Osteoblast (primary cell): ENCODE measurements at regions not wholly inside any gene's neighbourhood (a gene's known extent, or its start where the extent isn't known, plus 50 kb on each side); places are given as distances from the start of the nearest gene placed in this dataset.
A peak's percentile ranks its signal among the peaks of the same experiment; 100 is the strongest.

ENCODE experiments used
- DNase-seq: peaks from one replicate; pipeline ENCODE4 v3.0.0; 2011; ENCODE audit warnings: low spot score, mixed read lengths; ENCODE audit not compliant: insufficient read length; ENCODE audit errors: missing footprints
- H2AFZ ChIP-seq: 2 replicates; pipeline ENCODE4 v1.6.0; 2011; ENCODE audit warnings: mild to moderate bottlenecking, low read length
- H3K27ac ChIP-seq: 2 replicates; pipeline ENCODE4 v1.5.1; 2011; ENCODE audit warnings: mild to moderate bottlenecking, low read depth, low read length, moderate library complexity
- H3K27me3 ChIP-seq: 2 replicates; pipeline ENCODE4 v1.6.0; 2012; ENCODE audit warnings: mild to moderate bottlenecking, control low read depth, inconsistent platforms, low read length, moderate library complexity; ENCODE audit not compliant: insufficient read depth
- H3K36me3 ChIP-seq: 2 replicates; pipeline ENCODE4 v1.5.1; 2011; ENCODE audit warnings: mild to moderate bottlenecking, low read length, control low read depth, moderate library complexity; ENCODE audit not compliant: insufficient read depth
- H3K4me1 ChIP-seq: 2 replicates; pipeline ENCODE4 v1.5.1; 2011; ENCODE audit warnings: mild to moderate bottlenecking, low read length, control low read depth, moderate library complexity; ENCODE audit not compliant: insufficient read depth
- H3K4me2 ChIP-seq: 2 replicates; pipeline ENCODE4 v1.6.0; 2011; ENCODE audit warnings: mild to moderate bottlenecking, low read length; ENCODE audit not compliant: insufficient read depth
- H3K4me3 ChIP-seq: fragments of 200-600 bp; sonication (generic); 3 replicates; pipeline ENCODE4 v1.5.1; 2012; ENCODE audit warnings: mild to moderate bottlenecking, low read length, inconsistent platforms; ENCODE audit not compliant: insufficient read depth
- H3K79me2 ChIP-seq: 2 replicates; pipeline ENCODE4 v1.6.0; 2012; ENCODE audit warnings: mild to moderate bottlenecking, low read length, control low read depth, inconsistent platforms; ENCODE audit not compliant: insufficient read depth
- H3K9me3 ChIP-seq: 2 replicates; pipeline ENCODE4 v1.5.1; 2011; ENCODE audit warnings: low read depth, low read length, control low read depth
- H4K20me1 ChIP-seq: 2 replicates; pipeline ENCODE4 v1.6.0; 2012; ENCODE audit warnings: mild to moderate bottlenecking, low read length, control low read depth; ENCODE audit not compliant: insufficient read depth
- TF ChIP-seq, protein P1 (sequence below): IDR thresholded peaks from 2 replicates; pipeline ENCODE4 v1.5.1; 2011; ENCODE audit warnings: mild to moderate bottlenecking, low read depth, low read length, moderate library complexity; ENCODE audit errors: extremely low read depth

DNA sequence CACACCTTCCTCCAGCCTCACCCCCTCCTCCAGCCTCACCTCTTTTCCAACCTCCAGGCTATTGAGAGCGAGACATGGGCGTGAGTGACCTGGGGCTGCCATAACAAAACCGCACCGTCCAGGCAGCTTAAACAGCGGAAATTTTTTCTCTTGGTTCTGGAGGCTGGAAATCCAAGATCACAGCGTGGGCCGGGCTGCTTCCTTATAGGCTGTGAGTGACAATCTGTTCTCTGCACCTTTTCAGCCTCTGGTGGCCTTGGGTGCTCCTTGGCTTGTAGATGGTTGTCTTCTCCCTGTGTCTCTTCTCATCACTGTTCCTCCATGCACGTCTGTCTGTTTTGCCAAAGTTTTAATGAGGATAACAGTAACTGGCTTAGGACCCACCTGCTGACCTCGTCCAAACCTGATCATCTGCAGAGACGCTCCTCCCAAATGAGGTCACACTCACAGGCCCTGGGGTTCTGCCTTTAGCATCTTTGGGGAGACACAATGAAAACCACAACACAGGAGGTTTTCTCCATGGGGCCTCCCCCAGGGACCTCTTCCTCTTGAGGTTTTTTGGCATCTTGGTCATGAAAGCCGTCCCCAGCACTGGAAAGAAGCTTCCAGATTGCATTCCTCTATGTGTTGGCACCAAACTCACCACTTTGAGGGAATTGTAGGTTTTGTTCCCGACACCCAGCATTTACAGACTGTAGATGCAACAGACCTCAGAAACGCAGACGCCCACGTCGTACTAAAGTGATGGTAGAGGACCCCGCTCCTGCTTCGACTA lies 878.1 kb downstream of the BRD1 start:
- Histone ChIP-seq H3K27me3 (no peaks in the 10 kb centered on the region), H2AFZ (no peak overlapping the region), H3K36me3 (no peaks in the 10 kb centered on the region), H4K20me1 (no peaks in the 10 kb centered on the region), H3K79me2 (no peaks in the 10 kb centered on the region), H3K27ac (no peak overlapping the region), H3K4me2 (no peak overlapping the region), H3K4me3 (no peak overlapping the region), H3K9me3 (no peaks in the 10 kb centered on the region), H3K4me1 (no peaks in the 10 kb centered on the region)
- DNase-seq = peak; percentile 59
- TF ChIP-seq, protein P1, sequence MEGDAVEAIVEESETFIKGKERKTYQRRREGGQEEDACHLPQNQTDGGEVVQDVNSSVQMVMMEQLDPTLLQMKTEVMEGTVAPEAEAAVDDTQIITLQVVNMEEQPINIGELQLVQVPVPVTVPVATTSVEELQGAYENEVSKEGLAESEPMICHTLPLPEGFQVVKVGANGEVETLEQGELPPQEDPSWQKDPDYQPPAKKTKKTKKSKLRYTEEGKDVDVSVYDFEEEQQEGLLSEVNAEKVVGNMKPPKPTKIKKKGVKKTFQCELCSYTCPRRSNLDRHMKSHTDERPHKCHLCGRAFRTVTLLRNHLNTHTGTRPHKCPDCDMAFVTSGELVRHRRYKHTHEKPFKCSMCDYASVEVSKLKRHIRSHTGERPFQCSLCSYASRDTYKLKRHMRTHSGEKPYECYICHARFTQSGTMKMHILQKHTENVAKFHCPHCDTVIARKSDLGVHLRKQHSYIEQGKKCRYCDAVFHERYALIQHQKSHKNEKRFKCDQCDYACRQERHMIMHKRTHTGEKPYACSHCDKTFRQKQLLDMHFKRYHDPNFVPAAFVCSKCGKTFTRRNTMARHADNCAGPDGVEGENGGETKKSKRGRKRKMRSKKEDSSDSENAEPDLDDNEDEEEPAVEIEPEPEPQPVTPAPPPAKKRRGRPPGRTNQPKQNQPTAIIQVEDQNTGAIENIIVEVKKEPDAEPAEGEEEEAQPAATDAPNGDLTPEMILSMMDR = no peak

DNA sequence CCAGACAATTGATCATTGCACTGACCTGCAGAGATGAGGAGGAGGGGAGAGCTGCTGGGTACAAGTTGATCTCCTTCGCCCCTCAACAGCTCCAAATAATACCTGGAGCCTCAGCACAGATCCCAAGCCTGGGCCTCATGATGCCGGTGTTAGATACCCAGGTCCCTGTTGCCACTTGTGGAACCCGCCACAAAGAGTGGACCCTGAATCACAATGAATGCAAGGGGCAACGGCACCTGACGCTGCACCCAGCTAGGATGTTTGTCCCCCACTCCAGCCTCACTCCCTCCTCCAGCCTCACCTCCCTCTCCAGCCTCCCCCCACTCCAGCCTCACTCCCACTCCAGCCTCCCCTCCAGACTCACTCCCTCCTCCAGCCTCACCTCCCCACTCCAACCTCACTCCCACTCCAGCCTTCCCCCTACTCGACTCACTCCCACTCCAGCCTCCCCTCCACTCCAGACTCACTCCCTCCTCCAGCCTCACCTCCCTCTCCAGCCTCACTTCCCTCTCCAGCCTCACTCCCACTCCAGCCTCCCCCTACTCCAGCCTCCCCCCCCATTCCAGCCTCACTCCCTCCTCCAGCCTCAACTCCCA lies 879.0 kb downstream of the BRD1 start:
- Histone ChIP-seq H3K27ac (no peak overlapping the region), H3K4me2 (no peak overlapping the region), H2AFZ (no peak overlapping the region), H3K9me3 (no peaks in the 10 kb centered on the region), H3K4me3 (no peak overlapping the region), H4K20me1 (no peaks in the 10 kb centered on the region), H3K27me3 (no peaks in the 10 kb centered on the region), H3K36me3 (no peaks in the 10 kb centered on the region), H3K4me1 (no peaks in the 10 kb centered on the region), H3K79me2 (no peaks in the 10 kb centered on the region)
- DNase-seq = peak; percentile 77
- TF ChIP-seq, protein P1 = no peak

DNA sequence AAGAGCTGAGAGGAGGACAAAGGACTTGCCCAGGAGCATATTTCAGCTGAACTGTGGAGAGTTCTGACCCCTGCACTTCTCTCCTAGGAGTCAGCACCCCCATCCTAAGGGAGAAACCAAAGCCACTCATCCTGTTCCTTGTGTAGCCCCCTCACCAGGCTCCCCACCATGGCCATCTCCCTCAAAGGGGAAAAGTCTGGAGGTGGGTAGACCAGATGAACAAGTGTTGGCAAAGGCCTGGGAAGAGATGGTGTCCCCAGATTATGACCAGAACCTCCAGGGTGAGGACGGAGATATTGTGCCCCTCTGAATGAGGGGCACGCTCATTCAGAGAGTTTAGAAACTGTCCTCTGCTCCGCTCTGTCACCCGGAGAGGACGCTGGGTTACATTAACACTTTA lies 880.0 kb downstream of the BRD1 start:
- TF ChIP-seq, protein P1 = no peak
- Histone ChIP-seq H3K4me3 (no peak overlapping the region), H4K20me1 (no peaks in the 10 kb centered on the region), H3K9me3 (no peaks in the 10 kb centered on the region), H3K4me2 (no peak overlapping the region), H3K4me1 (no peaks in the 10 kb centered on the region), H3K27ac (no peak overlapping the region), H3K36me3 (no peaks in the 10 kb centered on the region), H3K27me3 (no peaks in the 10 kb centered on the region), H2AFZ (no peak overlapping the region), H3K79me2 (no peaks in the 10 kb centered on the region)
- DNase-seq = no peak

DNA sequence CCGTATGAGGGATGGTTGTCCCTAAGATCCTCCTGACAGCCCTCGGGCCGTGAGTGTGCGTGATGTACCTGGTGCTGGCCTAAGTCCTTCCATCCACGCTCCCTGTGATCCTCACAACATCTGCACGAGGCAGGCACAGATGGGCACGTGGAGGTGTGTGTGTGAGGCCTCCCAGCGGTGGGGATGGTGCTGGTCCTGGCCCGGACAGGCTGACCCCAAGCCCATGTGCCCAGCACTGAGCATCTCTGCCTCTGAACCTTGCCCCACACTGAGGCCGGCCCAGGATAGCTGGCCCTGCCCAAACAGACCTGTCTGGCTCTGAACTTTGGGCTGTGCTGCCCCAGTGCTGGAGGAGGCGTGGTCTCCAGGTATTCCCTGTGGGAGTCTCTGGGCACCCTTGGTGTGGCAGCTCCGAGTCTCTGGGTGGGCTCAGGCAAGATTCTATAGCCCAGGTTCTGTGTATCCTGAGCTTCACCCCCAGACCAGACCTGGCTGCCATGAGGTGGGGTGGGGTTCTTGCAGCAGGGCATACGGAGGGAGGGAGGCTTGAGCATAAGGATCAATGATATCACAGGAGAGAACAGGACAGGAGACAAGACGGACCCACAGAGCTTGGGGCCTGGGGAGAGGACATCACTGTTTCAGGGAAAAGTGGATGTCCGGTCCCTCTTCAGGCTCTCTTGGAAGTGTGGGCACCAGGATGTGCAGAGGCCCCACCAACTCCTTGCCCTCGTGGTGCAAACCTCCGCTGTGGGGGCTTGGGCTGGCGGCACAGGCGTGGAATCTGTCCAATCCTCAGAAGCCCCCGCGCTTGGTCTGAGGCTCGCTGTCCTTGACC lies 881.8 kb downstream of the BRD1 start:
- Histone ChIP-seq H3K27me3 (no peaks in the 10 kb centered on the region), H3K4me3 (no peak overlapping the region), H2AFZ (no peak overlapping the region), H3K79me2 (no peaks in the 10 kb centered on the region), H3K36me3 (no peaks in the 10 kb centered on the region), H3K4me1 (no peaks in the 10 kb centered on the region), H3K9me3 (no peaks in the 10 kb centered on the region), H4K20me1 (no peaks in the 10 kb centered on the region), H3K4me2 (no peak overlapping the region), H3K27ac (no peak overlapping the region)
- TF ChIP-seq, protein P1 = no peak
- no peak for DNase-seq
